IMR-90 (cell line): ENCODE measurements at regions not wholly inside any gene's neighbourhood (a gene's known extent, or its start where the extent isn't known, plus 50 kb on each side); places are given as distances from the start of the nearest gene placed in this dataset.

Experiments
- ATAC-seq: fragments of 200-7000 bp; cut with Tn5 transposase; 2 replicates; pipeline ENCODE4 v1.9.1; 2020; ENCODE audit warnings: low read depth, mild to moderate bottlenecking, moderate library complexity
- BruUV-seq: library from RNA; stranded (reverse); fragments of 400-500 nt; replicated peaks from 2 replicates; lab custom pipeline; 2021; lab: Mats Ljungman, UMichigan
- CTCF ChIA-PET: fragments of 300-600 bp; formaldehyde crosslinking; extraction: SDS; loops from one replicate; lab custom pipeline; 2021; ENCODE audit warnings: antibody characterized with exemption; lab: Yijun Ruan, JAX
- POLR2A ChIA-PET: fragments of 300-600 bp; sonication (Branson Sonifier 250); formaldehyde crosslinking; loops from one replicate; lab custom pipeline; 2022; ENCODE audit warnings: antibody characterized with exemption; ENCODE audit not compliant: unreplicated experiment; lab: Charles Lee
- DNase-seq: peaks from one replicate; pipeline ENCODE4 v3.0.0; 2013
- H2AFZ ChIP-seq: replicated peaks from 2 replicates; pipeline ENCODE3; 2013; ENCODE audit warnings: low read length, mild to moderate bottlenecking; ENCODE audit not compliant: poor library complexity
- H2AK5ac ChIP-seq: 2 replicates; pipeline ENCODE4 v1.6.1; 2013; ENCODE audit warnings: low read depth, low read length, inconsistent platforms
- H2AK9ac ChIP-seq: replicated peaks from 2 replicates; pipeline ENCODE3; 2013; ENCODE audit warnings: mild to moderate bottlenecking, low read depth, low read length, moderate library complexity; ENCODE audit not compliant: poor library complexity
- H2BK120ac ChIP-seq: 2 replicates; pipeline ENCODE4 v1.6.1; 2013; ENCODE audit warnings: low read depth, low read length, inconsistent platforms
- H2BK15ac ChIP-seq: 3 replicates; pipeline ENCODE4 v1.6.1; 2013; ENCODE audit warnings: low read depth, low read length, inconsistent platforms
- H2BK20ac ChIP-seq: 2 replicates; pipeline ENCODE4 v1.6.1; 2013; ENCODE audit warnings: low read depth, mild to moderate bottlenecking, inconsistent platforms, low read length, moderate library complexity
- H2BK5ac ChIP-seq: 2 replicates; pipeline ENCODE4 v1.6.1; 2013; ENCODE audit warnings: mild to moderate bottlenecking, low read depth, low read length, inconsistent platforms; ENCODE audit not compliant: poor library complexity, severe bottlenecking
- H3K14ac ChIP-seq: replicated peaks from 2 replicates; pipeline ENCODE4 v1.6.1; 2013; ENCODE audit warnings: low read depth, low read length, inconsistent platforms
- H3K18ac ChIP-seq: 2 replicates; pipeline ENCODE4 v1.6.1; 2013; ENCODE audit warnings: low read depth, low read length, control low read depth
- H3K23ac ChIP-seq: 2 replicates; pipeline ENCODE4 v1.6.1; 2013; ENCODE audit warnings: low read depth, low read length, inconsistent platforms
- H3K27ac ChIP-seq: 2 replicates; pipeline ENCODE4 v1.5.1; 2013; ENCODE audit warnings: mild to moderate bottlenecking, control low read depth, low read length; ENCODE audit not compliant: insufficient read depth
- H3K27me3 ChIP-seq: 2 replicates; pipeline ENCODE4 v1.6.1; 2013; ENCODE audit warnings: low read length; ENCODE audit not compliant: control insufficient read depth, insufficient read depth
- H3K36me3 ChIP-seq: 2 replicates; pipeline ENCODE4 v1.6.1; 2013; ENCODE audit warnings: low read length, mixed read lengths; ENCODE audit not compliant: control insufficient read depth, insufficient read depth
- H3K4ac ChIP-seq: 2 replicates; pipeline ENCODE4 v1.6.1; 2013; ENCODE audit warnings: low read depth, low read length, inconsistent platforms
- H3K4me1 ChIP-seq: 2 replicates; pipeline ENCODE4 v1.6.1; 2013; ENCODE audit warnings: low read length, mixed read lengths; ENCODE audit not compliant: control insufficient read depth, insufficient read depth
- H3K4me2 ChIP-seq: 2 replicates; pipeline ENCODE4 v1.6.1; 2013; ENCODE audit warnings: low read depth, mild to moderate bottlenecking, control low read depth, low read length, moderate library complexity
- H3K4me3 ChIP-seq: 2 replicates; pipeline ENCODE4 v1.5.1; 2013; ENCODE audit warnings: low read depth, mild to moderate bottlenecking, control low read depth, low read length, moderate library complexity; ENCODE audit not compliant: insufficient read depth
- H3K56ac ChIP-seq: 2 replicates; pipeline ENCODE4 v1.6.1; 2013; ENCODE audit warnings: low read length, inconsistent platforms; ENCODE audit not compliant: insufficient read depth; ENCODE audit errors: extremely low read depth
- H3K79me1 ChIP-seq, 2 experiments: 2 replicates each; pipeline ENCODE4 v1.6.1; 2013; ENCODE audit warnings: low read length in 2 of 2, inconsistent platforms in 1 of 2, low read depth in 1 of 2
- H3K9ac ChIP-seq: 2 replicates; pipeline ENCODE4 v1.6.1; 2013; ENCODE audit warnings: low read depth, low read length, control low read depth
- H3K9me1 ChIP-seq: 2 replicates; pipeline ENCODE4 v1.6.1; 2013; ENCODE audit warnings: low read length, inconsistent platforms; ENCODE audit not compliant: insufficient read depth
- H3K9me3 ChIP-seq: 2 replicates; pipeline ENCODE4 v1.6.1; 2013; ENCODE audit warnings: low read length; ENCODE audit not compliant: control insufficient read depth, insufficient read depth
- H4K20me1 ChIP-seq: 2 replicates; pipeline ENCODE4 v1.6.1; 2013; ENCODE audit warnings: low read length, inconsistent platforms; ENCODE audit not compliant: insufficient read depth
- H4K5ac ChIP-seq: 2 replicates; pipeline ENCODE4 v1.6.1; 2013; ENCODE audit warnings: mild to moderate bottlenecking, low read depth, low read length, control low read depth
- H4K8ac ChIP-seq, 2 experiments: 2 replicates each; pipeline ENCODE4 v1.6.1; 2013; ENCODE audit warnings: low read depth in 2 of 2, low read length in 2 of 2, control low read depth in 1 of 2, inconsistent platforms in 1 of 2
- H4K91ac ChIP-seq: 2 replicates; pipeline ENCODE4 v1.6.1; 2013; ENCODE audit warnings: low read depth, low read length, inconsistent platforms; ENCODE audit not compliant: insufficient read depth
- CHD1 ChIP-seq: IDR thresholded peaks from 2 replicates; pipeline ENCODE4 v1.6.1; 2012; ENCODE audit warnings: low read depth, low read length, improper control_type of control experiment
- NFE2L2 ChIP-seq: fragments of 150-350 bp; IDR thresholded peaks from 2 replicates; pipeline ENCODE4 v1.6.1; 2016; ENCODE audit warnings: low read depth, mild to moderate bottlenecking, low read length
- RCOR1 ChIP-seq: IDR thresholded peaks from 2 replicates; pipeline ENCODE4 v1.6.1; 2012; ENCODE audit warnings: mild to moderate bottlenecking, low read length, improper control_type of control experiment; ENCODE audit not compliant: insufficient replicate concordance
- WGBS, 2 experiments: methylation state at CpG; one replicate each; pipeline versions ENCODE4 v1.1.5 to v1.1.7; 2013; ENCODE audit warnings: missing lambda C conversion rate in 2 of 2; ENCODE audit not compliant: insufficient read length in 1 of 2; ENCODE audit errors: extremely low coverage in 2 of 2; 5-methylcytosine and 5-hydroxymethylcytosine counted together
- dilution Hi-C: fragments of 300-500 bp; cut with HindIII; formaldehyde crosslinking; loops from one replicate; pipeline ENCODE4 v1.14.3; 2018; ENCODE audit warnings: low sequenced_read_pairs; ENCODE audit not compliant: unreplicated experiment
- in situ Hi-C: fragments of 300-500 bp; cut with MboI; formaldehyde crosslinking; loops from 3 replicates; pipeline ENCODE4 v1.14.3; 2019; ENCODE audit warnings: low sequenced_read_pairs, inconsistent platforms, mixed read lengths
- intact Hi-C: fragments of 100-400 bp; cut with micrococcal nuclease; formaldehyde crosslinking; loops from 2 replicates; pipeline ENCODE4 v1.10.0; 2022

GRCh38 chr3:105277656-105278055 lies 89.1 kb upstream of the ALCAM start:
- Histone ChIP-seq H3K23ac (no peak overlapping the region), H2AK9ac (no peak overlapping the region), H2AK5ac (no peak overlapping the region), H3K4me3 (no peak overlapping the region), H3K56ac (no peak overlapping the region), H4K91ac (no peak overlapping the region), H3K4ac (no peak overlapping the region), H3K9me3 (no peaks in the 10 kb centered on the region), H3K27ac (no peak overlapping the region), H4K8ac (no peak overlapping the region), H3K36me3 (no peaks in the 10 kb centered on the region), H3K4me1 (peaks cover 3% of the 10 kb centered on the region), H3K9ac (no peak overlapping the region), H2BK15ac (no peak overlapping the region), H4K20me1 (no peaks in the 10 kb centered on the region), H2BK5ac (no peak overlapping the region), H3K79me1 (no peaks in the 10 kb centered on the region), H3K18ac (no peak overlapping the region), H2BK120ac (no peak overlapping the region), H2AFZ (no peak overlapping the region), H3K4me2 (no peak overlapping the region), H3K9me1 (no peaks in the 10 kb centered on the region; the same call in 1 of the 2 replicates), H4K5ac (no peak overlapping the region), H2BK20ac (no peak overlapping the region), H3K27me3 (no peaks in the 10 kb centered on the region), H3K14ac (no peak overlapping the region)
- in situ Hi-C loops (no loop called here), dilution Hi-C loops (no loop called here), intact Hi-C loops (no loop called here)
- 33% methylated on average over 1 of the region's 3 CpGs; no CpG with 5 or more reads in 1 of the 2 experiments for WGBS, 2 experiments
- DNase-seq (peak; percentile 41), ATAC-seq (no peak)
- CTCF ChIA-PET, result no interaction called here
- TF ChIP-seq NFE2L2 (no peak), RCOR1 (no peak), CHD1 (no peak)
- BruUV-seq, result no TSS peak
- POLR2A ChIA-PET, result no interaction called here
